ENCODE measurements at regions not wholly inside any gene's neighbourhood (a gene's known extent, or its start where the extent isn't known, plus 50 kb on each side); places are given as distances from the start of the nearest gene placed in this dataset.

DNA sequence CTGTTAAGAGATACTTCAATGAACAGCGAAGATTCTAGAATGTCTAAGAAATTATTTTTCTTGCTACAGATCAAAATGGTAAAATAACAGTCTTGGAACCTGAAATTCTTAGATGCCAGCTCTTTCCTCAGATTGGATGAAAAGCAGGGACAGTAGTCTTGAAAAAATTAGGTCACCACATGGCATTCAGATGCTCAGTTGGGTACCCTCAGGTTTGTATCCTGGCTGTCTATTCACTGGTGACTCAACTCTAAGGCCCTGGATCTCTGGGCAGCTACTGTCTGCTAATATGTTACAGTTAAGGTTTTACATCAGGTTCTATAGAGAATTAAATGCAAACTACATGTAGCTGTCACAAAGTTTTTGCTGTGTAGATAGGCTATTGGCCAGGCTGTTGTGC is 528.9 kb upstream of the ADAMTS5 start:
- no peak overlapping the region for H3K27ac Mint-ChIP-seq
- Histone ChIP-seq H3K9ac (ENCODE audit: extremely low read depth, low read length, poor library complexity, severe bottlenecking) (no peak overlapping the region), H3K4me3 (ENCODE audit: low read length) (no peak overlapping the region), H3K4me1 (ENCODE audit: control insufficient read depth, insufficient read depth, low read length) (no peaks in the 10 kb centered on the region), H3K36me3 (ENCODE audit: control insufficient read depth, insufficient read depth, low read length) (no peaks in the 10 kb centered on the region), H3K27me3 (ENCODE audit: control insufficient read depth, insufficient read depth, low read length, poor library complexity, severe bottlenecking) (no peaks in the 10 kb centered on the region), H3K27ac (ENCODE audit: low read depth, low read length) (no peak overlapping the region), H3K9me3 (ENCODE audit: control insufficient read depth, low read length) (no peaks in the 10 kb centered on the region)
- TF ChIP-seq CTCF (conservative IDR thresholded peaks at IDR 0.05): no peak
- H3K36me3 Mint-ChIP-seq (ENCODE audit: low read depth): no peaks in the 10 kb centered on the region
- no peaks in the 10 kb centered on the region for H3K9me3 Mint-ChIP-seq
- H3K4me1 Mint-ChIP-seq: no peaks in the 10 kb centered on the region
- no peak overlapping the region for H3K4me3 Mint-ChIP-seq
- WGBS, 2 experiments (ENCODE audit: insufficient coverage in 1 of 2, insufficient read length in 1 of 2): 85 to 100% methylated on average over 1 of the region's 1 CpG
- no peaks in the 10 kb centered on the region for H3K27me3 Mint-ChIP-seq (ENCODE audit: insufficient read depth)
- no peak for DNase-seq

DNA sequence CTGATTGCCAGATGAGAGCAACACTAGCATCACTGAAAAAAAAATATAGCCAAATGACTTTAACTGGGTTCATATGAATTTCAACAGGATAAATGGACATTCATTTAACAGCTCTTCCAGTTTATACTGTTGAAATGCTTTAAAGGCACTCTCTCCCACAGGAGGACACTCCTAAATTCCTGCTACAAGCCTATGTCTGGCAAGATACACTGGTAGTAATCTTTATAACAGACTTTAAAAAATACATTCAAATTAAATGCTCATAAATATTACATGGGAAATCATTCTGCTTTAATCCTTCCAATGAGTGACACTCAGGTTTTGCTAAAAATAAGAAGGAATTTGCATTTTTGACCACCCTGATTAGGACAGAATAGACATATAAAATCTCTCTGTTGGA is 526.7 kb upstream of the ADAMTS5 start:
- Mint-ChIP-seq H3K4me1 (no peaks in the 10 kb centered on the region), H3K9me3 (no peaks in the 10 kb centered on the region), H3K36me3 (ENCODE audit: low read depth) (no peaks in the 10 kb centered on the region), H3K4me3 (no peak overlapping the region), H3K27me3 (ENCODE audit: insufficient read depth) (no peaks in the 10 kb centered on the region), H3K27ac (no peak overlapping the region)
- H3K9me3 ChIP-seq (ENCODE audit: control insufficient read depth, low read length): no peaks in the 10 kb centered on the region
- H3K4me3 ChIP-seq (ENCODE audit: low read length): no peak overlapping the region
- DNase-seq: no peak
- no peaks in the 10 kb centered on the region for H3K36me3 ChIP-seq (ENCODE audit: control insufficient read depth, insufficient read depth, low read length)
- H3K27me3 ChIP-seq (ENCODE audit: control insufficient read depth, insufficient read depth, low read length, poor library complexity, severe bottlenecking): no peaks in the 10 kb centered on the region
- TF ChIP-seq CTCF (conservative IDR thresholded peaks at IDR 0.05): no peak
- H3K27ac ChIP-seq (ENCODE audit: low read depth, low read length): no peak overlapping the region
- no peaks in the 10 kb centered on the region for H3K4me1 ChIP-seq (ENCODE audit: control insufficient read depth, insufficient read depth, low read length)
- H3K9ac ChIP-seq (ENCODE audit: extremely low read depth, low read length, poor library complexity, severe bottlenecking): no peak overlapping the region

DNA sequence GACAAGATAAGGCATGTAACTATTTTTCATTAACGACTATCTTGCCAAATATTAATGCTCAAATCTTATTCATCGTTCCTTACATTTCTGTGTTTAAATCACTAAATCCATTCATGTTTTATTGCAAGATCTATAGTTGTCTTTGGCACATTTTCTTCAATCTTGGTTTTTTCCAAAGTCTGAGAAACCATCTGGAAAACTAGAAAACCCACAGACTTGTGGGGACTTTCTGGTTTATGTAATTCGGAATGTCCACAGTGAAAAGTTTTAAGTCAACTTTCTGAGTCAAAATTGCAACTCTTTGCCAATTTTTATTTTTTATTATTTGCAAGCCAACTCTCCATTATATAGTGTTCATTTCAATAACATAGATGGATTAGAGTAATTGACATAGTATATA is 520.8 kb upstream of the ADAMTS5 start:
- Histone ChIP-seq H3K4me1 (ENCODE audit: control insufficient read depth, insufficient read depth, low read length) (no peaks in the 10 kb centered on the region), H3K27me3 (ENCODE audit: control insufficient read depth, insufficient read depth, low read length, poor library complexity, severe bottlenecking) (no peaks in the 10 kb centered on the region), H3K4me3 (ENCODE audit: low read length) (no peak overlapping the region), H3K9ac (ENCODE audit: extremely low read depth, low read length, poor library complexity, severe bottlenecking) (no peak overlapping the region), H3K27ac (ENCODE audit: low read depth, low read length) (no peak overlapping the region), H3K36me3 (ENCODE audit: control insufficient read depth, insufficient read depth, low read length) (no peaks in the 10 kb centered on the region), H3K9me3 (ENCODE audit: control insufficient read depth, low read length) (no peaks in the 10 kb centered on the region)
- Mint-ChIP-seq H3K27me3 (ENCODE audit: insufficient read depth) (no peaks in the 10 kb centered on the region), H3K4me1 (no peaks in the 10 kb centered on the region), H3K9me3 (peaks cover 2% of the 10 kb centered on the region), H3K36me3 (ENCODE audit: low read depth) (no peaks in the 10 kb centered on the region), H3K4me3 (no peak overlapping the region), H3K27ac (no peak overlapping the region)
- no peak for DNase-seq
- no peak for TF ChIP-seq CTCF (conservative IDR thresholded peaks at IDR 0.05)
- 80% methylated on average over 3 of the region's 3 CpGs; no CpG with 5 or more reads in 1 of the 2 experiments for WGBS, 2 experiments (ENCODE audit: insufficient coverage in 1 of 2, insufficient read length in 1 of 2)

All from endodermal cell (in vitro differentiated cells).